CD4-positive, alpha-beta T cell (primary cell): ENCODE measurements at regions not wholly inside any gene's neighbourhood (a gene's known extent, or its start where the extent isn't known, plus 50 kb on each side); places are given as distances from the start of the nearest gene placed in this dataset.

Experiments
- ATAC-seq: fragments of 200-7000 bp; cut with Tn5 transposase; one replicate; pipeline ENCODE4 v1.10.0; 2022; ENCODE audit warnings: mild to moderate bottlenecking; ENCODE audit not compliant: poor library complexity
- CTCF ChIA-PET: fragments of 350-600 bp; sonication (Branson Sonifier 250); formaldehyde crosslinking; loops from one replicate; lab custom pipeline; 2021; ENCODE audit warnings: antibody characterized with exemption, inconsistent platforms; lab: Charles Lee
- POLR2A ChIA-PET: fragments of 350-600 bp; sonication (Branson Sonifier 250); formaldehyde crosslinking; loops from one replicate; lab custom pipeline; 2021; ENCODE audit warnings: antibody characterized with exemption, inconsistent platforms; lab: Charles Lee
- DNase-seq, 14 experiments: peaks; one replicate each; pipeline ENCODE4 v3.0.0-alpha.2; 2013 to 2020; ENCODE audit warnings: mixed read lengths in 2 of 14
- H3K27ac ChIP-seq, 2 donors: one replicate each; pipeline versions ENCODE4 v1.5.1 to v1.7.0; 2013; ENCODE audit warnings: low read length in 2 of 2, low read depth in 1 of 2, mild to moderate bottlenecking in 1 of 2
- H3K27me3 ChIP-seq, 2 experiments: 1 replicate in 1 of 2; 2 replicates in 1 of 2; pipeline versions ENCODE4 v1.6.1 to v1.7.0; 2013; ENCODE audit warnings: low read length in 2 of 2, control low read depth in 1 of 2, mild to moderate bottlenecking in 1 of 2, moderate library complexity in 1 of 2; ENCODE audit not compliant: insufficient read depth in 2 of 2, control insufficient read depth in 1 of 2
- H3K36me3 ChIP-seq: one replicate; pipeline ENCODE4 v1.6.1; 2013; ENCODE audit warnings: low read length, control low read depth; ENCODE audit not compliant: insufficient read depth
- H3K4me1 ChIP-seq: one replicate; pipeline ENCODE4 v1.6.1; 2013; ENCODE audit warnings: low read length, control low read depth; ENCODE audit not compliant: insufficient read depth
- H3K4me3 ChIP-seq: one replicate; pipeline ENCODE4 v1.5.1; 2013; ENCODE audit warnings: mild to moderate bottlenecking, low read length, moderate library complexity
- H3K9me3 ChIP-seq, 2 experiments: 1 replicate in 1 of 2; 2 replicates in 1 of 2; pipeline versions ENCODE4 v1.6.1 to v1.7.0; 2013; ENCODE audit warnings: low read length in 2 of 2, mild to moderate bottlenecking in 2 of 2, control low read depth in 1 of 2, moderate library complexity in 1 of 2; ENCODE audit not compliant: control insufficient read depth in 1 of 2, insufficient read depth in 1 of 2
- H3K27ac Mint-ChIP-seq: one replicate; pipeline ENCODE4 v1.8.0; 2020; ENCODE audit warnings: mixed read lengths
- H3K27me3 Mint-ChIP-seq: one replicate; pipeline ENCODE4 v1.8.0; 2021; ENCODE audit warnings: mixed read lengths
- H3K36me3 Mint-ChIP-seq: one replicate; pipeline ENCODE4 v1.8.0; 2021; ENCODE audit warnings: low read depth, mixed read lengths
- H3K4me1 Mint-ChIP-seq: one replicate; pipeline ENCODE4 v1.8.0; 2021; ENCODE audit warnings: low read depth, mixed read lengths
- H3K4me3 Mint-ChIP-seq: one replicate; pipeline ENCODE4 v1.8.0; 2020; ENCODE audit warnings: mild to moderate bottlenecking, mixed read lengths
- H3K9me3 Mint-ChIP-seq: one replicate; pipeline ENCODE4 v1.8.0; 2020; ENCODE audit warnings: mixed read lengths
- CTCF ChIP-seq: fragments of 200-600 bp; IDR thresholded peaks from one replicate; pipeline ENCODE4 v1.8.0; 2022; ENCODE audit warnings: antibody characterized with exemption, mild to moderate bottlenecking
- intact Hi-C, 2 experiments: fragments of 100-400 bp; cut with DNase I in 1 of 2; cut with micrococcal nuclease in 1 of 2; formaldehyde crosslinking; loops; one replicate each; pipeline versions ENCODE4 v1.15.1 to v1.9.0; 2023 to 2025; cut with DNase I, micrococcal nuclease

- ATAC-seq, result no peak
- ChIA-PET CTCF (no interaction called here), POLR2A (no interaction called here)
- no peaks in the 10 kb centered on the region for H3K36me3 Mint-ChIP-seq
- H3K4me1 Mint-ChIP-seq, result no peaks in the 10 kb centered on the region
- intact Hi-C loops, result no loop called here
- no peak for DNase-seq
- H3K9me3 ChIP-seq, result peaks cover 0 to 16% of the 10 kb centered on the region in 2 experiments
- H3K27me3 ChIP-seq, result peaks cover 0 to 3% of the 10 kb centered on the region in 2 experiments
- no peaks in the 10 kb centered on the region for H3K4me1 ChIP-seq
- no peak for TF ChIP-seq CTCF
- no peak overlapping the region for H3K27ac ChIP-seq
- H3K27me3 Mint-ChIP-seq, result peaks cover 4% of the 10 kb centered on the region
- no peaks in the 10 kb centered on the region for H3K36me3 ChIP-seq
- H3K9me3 Mint-ChIP-seq, result no peaks in the 10 kb centered on the region
- no peak overlapping the region for H3K4me3 Mint-ChIP-seq
- no peak overlapping the region for H3K4me3 ChIP-seq
- H3K27ac Mint-ChIP-seq, result no peak overlapping the region
Observed at GRCh38 chr22:48342732-48343131, 1484.9 kb downstream of the BRD1 start.

GRCh38 chr22:48342016-48342415, 1485.7 kb downstream of the BRD1 start:
- Mint-ChIP-seq H3K9me3 (no peaks in the 10 kb centered on the region), H3K4me3 (no peak overlapping the region), H3K36me3 (no peaks in the 10 kb centered on the region), H3K27me3 (peaks cover 4% of the 10 kb centered on the region), H3K27ac (no peak overlapping the region), H3K4me1 (no peaks in the 10 kb centered on the region)
- H3K4me3 ChIP-seq, result no peak overlapping the region
- POLR2A ChIA-PET, result no interaction called here
- intact Hi-C loops, result no loop called here
- H3K4me1 ChIP-seq, result no peaks in the 10 kb centered on the region
- H3K27me3 ChIP-seq, result peaks cover 0 to 3% of the 10 kb centered on the region in 2 experiments
- CTCF ChIA-PET, result no interaction called here
- no peaks in the 10 kb centered on the region for H3K36me3 ChIP-seq
- peaks cover 0 to 15% of the 10 kb centered on the region in 2 experiments for H3K9me3 ChIP-seq
- ATAC-seq (no peak), DNase-seq (no peak)
- no peak overlapping the region for H3K27ac ChIP-seq
- no peak for TF ChIP-seq CTCF

- Histone ChIP-seq H3K27ac (no peak overlapping the region), H3K4me3 (no peak overlapping the region), H3K36me3 (no peaks in the 10 kb centered on the region), H3K4me1 (no peaks in the 10 kb centered on the region), H3K9me3 (peaks cover 0 to 15% of the 10 kb centered on the region in 2 experiments), H3K27me3 (peaks cover 0 to 3% of the 10 kb centered on the region in 2 experiments)
- Mint-ChIP-seq H3K36me3 (no peaks in the 10 kb centered on the region), H3K9me3 (no peaks in the 10 kb centered on the region), H3K27ac (no peak overlapping the region), H3K27me3 (peaks cover 4% of the 10 kb centered on the region), H3K4me1 (no peaks in the 10 kb centered on the region), H3K4me3 (no peak overlapping the region)
- intact Hi-C loops, result no loop called here
- POLR2A ChIA-PET, result no interaction called here
- CTCF ChIA-PET, result no interaction called here
- TF ChIP-seq CTCF, result no peak
- no peak for ATAC-seq
- DNase-seq, result no peak
Observed at GRCh38 chr22:48340727-48341709, 1486.7 kb downstream of the BRD1 start.
